Activated CD4-positive, alpha-beta T cell treated with anti-CD3 and anti-CD28 coated beads, Interleukin-10, Interleukin-2, amounts not matched to agents 100 ng/mL and 50 ng/mL, durations not matched to agents 16 hours and 8 hours (primary cell): ENCODE measurements at regions not wholly inside any gene's neighbourhood (a gene's known extent, or its start where the extent isn't known, plus 50 kb on each side); places are given as distances from the start of the nearest gene placed in this dataset.

Source experiments
- DNase-seq: peaks from one replicate; pipeline ENCODE4 v3.0.0-alpha.2; 2020

GRCh38 chr5:118017536-118017935, 970.8 kb downstream of the DTWD2 start:
- DNase-seq: no peak

GRCh38 chr5:118016396-118016795, 972.0 kb downstream of the DTWD2 start:
- DNase-seq: no peak

GRCh38 chr5:118015511-118015910, 972.8 kb downstream of the DTWD2 start:
- no peak for DNase-seq

GRCh38 chr5:118009741-118010297, 978.5 kb downstream of the DTWD2 start:
- no peak for DNase-seq

GRCh38 chr5:118008779-118009178, 979.6 kb downstream of the DTWD2 start:
- no peak for DNase-seq

GRCh38 chr5:118007262-118007661, 981.1 kb downstream of the DTWD2 start:
- no peak for DNase-seq

GRCh38 chr5:118006219-118006618, 982.1 kb downstream of the DTWD2 start:
- no peak for DNase-seq

GRCh38 chr5:117999939-118000549, 988.3 kb downstream of the DTWD2 start:
- no peak for DNase-seq

GRCh38 chr5:117982691-117983090, 1005.7 kb downstream of the DTWD2 start:
- no peak for DNase-seq

- DNase-seq: no peak
Measured at GRCh38 chr5:117973785-117974184, 1014.6 kb downstream of the DTWD2 start.

- no peak for DNase-seq
Measured at GRCh38 chr5:117955831-117956230, 1032.5 kb downstream of the DTWD2 start.

GRCh38 chr5:117954331-117954730, 1034.0 kb downstream of the DTWD2 start:
- no peak for DNase-seq

GRCh38 chr5:117953272-117953671, 1035.1 kb downstream of the DTWD2 start:
- no peak for DNase-seq

- DNase-seq: no peak
Measured at GRCh38 chr5:117947836-117948235, 1040.5 kb downstream of the DTWD2 start.

- DNase-seq: no peak
Measured at GRCh38 chr5:117947121-117947520, 1041.2 kb downstream of the DTWD2 start.

GRCh38 chr5:117945258-117945657, 1043.1 kb downstream of the DTWD2 start:
- DNase-seq: no peak

- no peak for DNase-seq
Measured at GRCh38 chr5:117943541-117943940, 1044.8 kb downstream of the DTWD2 start.

- no peak for DNase-seq
Measured at GRCh38 chr5:117942861-117943519, 1045.4 kb downstream of the DTWD2 start.

- DNase-seq: no peak
Measured at GRCh38 chr5:117893211-117893610, 1095.1 kb downstream of the DTWD2 start.

GRCh38 chr5:117892360-117892759, 1096.0 kb downstream of the DTWD2 start:
- DNase-seq: no peak

GRCh38 chr5:117889596-117889995, 1098.8 kb downstream of the DTWD2 start:
- DNase-seq: peak; percentile 0

- DNase-seq: peak; percentile 0
Measured at GRCh38 chr5:117888688-117889087, 1099.7 kb downstream of the DTWD2 start.

- no peak for DNase-seq
Measured at GRCh38 chr5:117881426-117882230, 1106.7 kb downstream of the DTWD2 start.

GRCh38 chr5:117880932-117881331, 1107.4 kb downstream of the DTWD2 start:
- DNase-seq: no peak
